Testis (tissue), 2 donors: ENCODE measurements at regions not wholly inside any gene's neighbourhood (a gene's known extent, or its start where the extent isn't known, plus 50 kb on each side); places are given as distances from the start of the nearest gene placed in this dataset.

Source experiments
- DNase-seq: peaks from one replicate; pipeline ENCODE4 v3.0.0-alpha.2; 2019
- H3K27ac ChIP-seq, 2 donors: fragments of 200-600 bp; sonication (generic); one replicate each; pipeline ENCODE4 v1.5.1; 2019
- H3K27me3 ChIP-seq: fragments of 200-600 bp; sonication (generic); one replicate; pipeline ENCODE4 v1.5.1; 2019
- H3K36me3 ChIP-seq: fragments of 200-600 bp; sonication (generic); one replicate; pipeline ENCODE4 v1.5.1; 2017; ENCODE audit warnings: low read depth; ENCODE audit errors: missing control alignments
- H3K4me1 ChIP-seq: fragments of 200-600 bp; sonication (generic); one replicate; pipeline ENCODE4 v1.5.1; 2019
- H3K4me3 ChIP-seq, 2 donors: fragments of 200-600 bp; sonication (generic); one replicate each; pipeline ENCODE4 v1.5.1; 2017 to 2019
- H3K9me3 ChIP-seq: fragments of 200-600 bp; sonication (generic); one replicate; pipeline ENCODE4 v1.5.1; 2017
- CTCF ChIP-seq, 3 experiments: fragments of 450-650 bp in 2 of 3; fragments of 200-600 bp in 1 of 3; sonication (generic) in 1 of 3; IDR thresholded peaks; one replicate each; pipeline ENCODE4 v1.5.1; 2016 to 2019; ENCODE audit warnings: antibody characterized with exemption in 3 of 3, mild to moderate bottlenecking in 2 of 3, moderate library complexity in 1 of 3
- POLR2A ChIP-seq: fragments of 450-650 bp; IDR thresholded peaks from one replicate; pipeline ENCODE4 v1.6.1; 2017; ENCODE audit warnings: antibody characterized with exemption, mild to moderate bottlenecking, moderate library complexity
- WGBS, 2 donors: methylation state at CpG; one replicate each; pipeline ENCODE4 v1.1.5; 2018; 5-methylcytosine and 5-hydroxymethylcytosine counted together
- intact Hi-C: fragments of 100-400 bp; cut with DNase I; formaldehyde crosslinking; loops from one replicate; pipeline ENCODE4 v1.15.1; 2023; ENCODE audit warnings: low total_unique reads

GRCh38 chr5:51172903-51173626 is 210.2 kb upstream of the ISL1 start:
- no peaks in the 10 kb centered on the region for H3K9me3 ChIP-seq
- no peak for TF ChIP-seq POLR2A
- no peak for TF ChIP-seq CTCF (IDR thresholded peaks at IDR 0.05)
- H3K36me3 ChIP-seq = no peaks in the 10 kb centered on the region
- H3K27me3 ChIP-seq = no peaks in the 10 kb centered on the region
- intact Hi-C loops = no loop called here
- no peak overlapping the region for H3K4me3 ChIP-seq
- WGBS, 2 donors = 28 to 32% methylated on average over 7 of the region's 7 CpGs
- no peak overlapping the region for H3K27ac ChIP-seq
- H3K4me1 ChIP-seq = no peaks in the 10 kb centered on the region
- DNase-seq = no peak

- Histone ChIP-seq H3K36me3 (no peaks in the 10 kb centered on the region), H3K4me3 (no peak overlapping the region), H3K4me1 (no peaks in the 10 kb centered on the region), H3K27me3 (no peaks in the 10 kb centered on the region), H3K9me3 (no peaks in the 10 kb centered on the region), H3K27ac (no peak overlapping the region)
- intact Hi-C loops = no loop called here
- TF ChIP-seq CTCF (IDR thresholded peaks at IDR 0.05) (no peak), POLR2A (no peak)
- 32 to 38% methylated on average over 3 of the region's 3 CpGs for WGBS, 2 donors
- no peak for DNase-seq
Measured at GRCh38 chr5:51181208-51181894, 201.9 kb upstream of the ISL1 start.

GRCh38 chr5:51185850-51186329 is 197.4 kb upstream of the ISL1 start:
- no peaks in the 10 kb centered on the region for H3K36me3 ChIP-seq
- H3K4me1 ChIP-seq = no peaks in the 10 kb centered on the region
- TF ChIP-seq POLR2A (no peak), CTCF (IDR thresholded peaks at IDR 0.05) (no peak)
- no peaks in the 10 kb centered on the region for H3K9me3 ChIP-seq
- no peak overlapping the region for H3K4me3 ChIP-seq
- WGBS, 2 donors = 62% methylated on average over 4 of the region's 4 CpGs
- H3K27ac ChIP-seq = no peak overlapping the region
- no peak for DNase-seq
- intact Hi-C loops = no loop called here
- no peaks in the 10 kb centered on the region for H3K27me3 ChIP-seq

GRCh38 chr5:51188001-51188591 is 195.2 kb upstream of the ISL1 start:
- no peaks in the 10 kb centered on the region for H3K36me3 ChIP-seq
- no peak overlapping the region for H3K4me3 ChIP-seq
- H3K4me1 ChIP-seq = no peaks in the 10 kb centered on the region
- H3K27me3 ChIP-seq = no peaks in the 10 kb centered on the region
- DNase-seq = no peak
- WGBS, 2 donors = 68 to 71% methylated on average over 6 of the region's 6 CpGs
- no peaks in the 10 kb centered on the region for H3K9me3 ChIP-seq
- no peak for TF ChIP-seq POLR2A
- no peak for TF ChIP-seq CTCF (IDR thresholded peaks at IDR 0.05)
- H3K27ac ChIP-seq = no peak overlapping the region
- intact Hi-C loops = no loop called here
